ENCODE measurements at regions not wholly inside any gene's neighbourhood (a gene's known extent, or its start where the extent isn't known, plus 50 kb on each side); places are given as distances from the start of the nearest gene placed in this dataset.

DNA sequence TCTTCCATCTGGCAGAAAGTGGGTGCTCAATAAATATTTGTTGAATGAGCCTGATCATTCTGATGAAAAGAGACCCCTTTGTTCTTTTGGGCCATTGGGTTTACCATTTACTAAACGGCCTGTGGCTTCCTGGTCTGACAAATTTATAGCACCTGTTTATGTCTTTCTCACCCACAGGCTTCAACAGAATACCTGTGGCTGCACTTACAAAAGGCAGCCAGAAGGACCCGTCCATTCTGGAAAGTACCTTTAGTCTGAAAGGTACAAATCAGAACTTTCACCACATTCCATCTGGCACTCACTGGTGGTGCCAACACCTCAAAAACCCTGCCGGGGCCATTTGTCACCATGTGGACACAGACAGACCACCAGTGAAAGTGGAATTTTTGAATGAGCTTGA, 167.5 kb downstream of the ETAA1 start:
- Histone ChIP-seq H3K4me1 (no peaks in the 10 kb centered on the region), H3K36me3 (no peaks in the 10 kb centered on the region), H3K27me3 (no peaks in the 10 kb centered on the region), H3K27ac (no peak overlapping the region), H3K9me3 (no peaks in the 10 kb centered on the region), H3K4me3 (no peak overlapping the region)
- DNase-seq: no peak
- TF ChIP-seq, protein P1, sequence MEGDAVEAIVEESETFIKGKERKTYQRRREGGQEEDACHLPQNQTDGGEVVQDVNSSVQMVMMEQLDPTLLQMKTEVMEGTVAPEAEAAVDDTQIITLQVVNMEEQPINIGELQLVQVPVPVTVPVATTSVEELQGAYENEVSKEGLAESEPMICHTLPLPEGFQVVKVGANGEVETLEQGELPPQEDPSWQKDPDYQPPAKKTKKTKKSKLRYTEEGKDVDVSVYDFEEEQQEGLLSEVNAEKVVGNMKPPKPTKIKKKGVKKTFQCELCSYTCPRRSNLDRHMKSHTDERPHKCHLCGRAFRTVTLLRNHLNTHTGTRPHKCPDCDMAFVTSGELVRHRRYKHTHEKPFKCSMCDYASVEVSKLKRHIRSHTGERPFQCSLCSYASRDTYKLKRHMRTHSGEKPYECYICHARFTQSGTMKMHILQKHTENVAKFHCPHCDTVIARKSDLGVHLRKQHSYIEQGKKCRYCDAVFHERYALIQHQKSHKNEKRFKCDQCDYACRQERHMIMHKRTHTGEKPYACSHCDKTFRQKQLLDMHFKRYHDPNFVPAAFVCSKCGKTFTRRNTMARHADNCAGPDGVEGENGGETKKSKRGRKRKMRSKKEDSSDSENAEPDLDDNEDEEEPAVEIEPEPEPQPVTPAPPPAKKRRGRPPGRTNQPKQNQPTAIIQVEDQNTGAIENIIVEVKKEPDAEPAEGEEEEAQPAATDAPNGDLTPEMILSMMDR (IDR thresholded peaks at IDR 0.05): no peak
- no peak for TF ChIP-seq POLR2A (IDR thresholded peaks at IDR 0.05)

DNA sequence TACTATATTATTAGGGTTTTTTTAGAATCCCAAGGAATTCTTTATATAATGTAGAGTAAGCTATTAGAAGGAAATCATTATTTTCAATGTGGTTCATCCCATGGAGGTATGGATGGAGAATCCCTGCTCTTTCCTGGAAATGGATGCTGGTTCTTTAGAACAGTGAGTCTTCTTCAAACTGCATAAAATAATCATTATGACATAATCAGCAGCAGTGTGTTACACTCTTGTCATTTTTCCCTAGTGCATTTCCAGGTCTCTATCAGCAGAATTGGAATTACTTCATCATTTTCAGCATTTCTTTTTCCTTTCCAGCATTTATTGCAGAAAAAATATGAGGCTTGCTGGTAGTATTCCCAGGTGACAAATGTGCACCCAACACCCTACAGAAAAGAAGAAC, 168.1 kb downstream of the ETAA1 start:
- no peak overlapping the region for H3K27ac ChIP-seq

DNA sequence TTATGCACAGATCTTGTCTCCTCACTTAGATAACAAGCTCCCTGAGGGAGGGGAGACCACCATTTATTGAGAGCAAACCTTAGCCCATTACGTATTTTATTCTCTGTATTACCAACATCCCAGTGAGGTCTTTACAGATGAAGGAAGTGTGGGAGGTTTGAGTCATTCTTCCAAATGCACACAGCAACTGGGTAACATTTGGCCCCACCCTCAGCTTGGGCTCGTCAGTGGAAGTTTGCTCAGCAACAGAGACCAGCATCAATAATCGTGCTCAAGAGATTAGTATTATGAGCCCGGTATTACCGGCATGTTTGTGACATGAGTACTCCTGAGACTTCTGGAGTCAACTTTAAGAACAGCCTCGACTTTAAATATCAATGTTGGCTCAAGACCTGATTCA, 168.6 kb downstream of the ETAA1 start:
- TF ChIP-seq, protein P1 (IDR thresholded peaks at IDR 0.05): no peak
- no peak for TF ChIP-seq POLR2A (IDR thresholded peaks at IDR 0.05)
- Histone ChIP-seq H3K36me3 (no peaks in the 10 kb centered on the region), H3K4me1 (no peaks in the 10 kb centered on the region), H3K4me3 (no peak overlapping the region), H3K27ac (no peak overlapping the region), H3K9me3 (no peaks in the 10 kb centered on the region), H3K27me3 (no peaks in the 10 kb centered on the region)
- DNase-seq: no peak

More for the DNA sequence above, 168.1 kb downstream of the ETAA1 start:
- H3K36me3 ChIP-seq: no peaks in the 10 kb centered on the region
- no peaks in the 10 kb centered on the region for H3K27me3 ChIP-seq
- no peak for DNase-seq
- no peak overlapping the region for H3K4me3 ChIP-seq
- TF ChIP-seq POLR2A (IDR thresholded peaks at IDR 0.05): no peak
- TF ChIP-seq, protein P1 (IDR thresholded peaks at IDR 0.05): no peak
- no peaks in the 10 kb centered on the region for H3K9me3 ChIP-seq
- no peaks in the 10 kb centered on the region for H3K4me1 ChIP-seq

DNA sequence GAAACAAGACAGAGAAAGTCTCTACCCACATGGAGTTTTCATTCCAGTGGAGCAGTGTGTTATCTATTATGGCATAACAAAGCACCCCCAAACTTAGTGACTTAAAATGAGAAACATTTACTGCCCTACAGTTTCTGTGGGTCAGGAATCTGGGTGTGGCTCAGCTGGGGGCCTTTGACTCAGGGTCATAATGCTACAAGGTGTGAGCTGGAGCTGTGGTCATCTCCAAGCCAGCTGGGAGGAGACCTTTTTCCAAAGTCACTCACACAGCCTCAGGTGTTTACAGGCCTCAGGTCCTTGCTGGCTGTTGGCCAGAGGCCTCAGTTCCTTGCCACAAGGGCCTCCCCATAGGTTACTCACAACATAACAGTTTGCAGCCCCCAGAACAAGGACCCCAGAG, 169.2 kb downstream of the ETAA1 start:
- Histone ChIP-seq H3K27me3 (no peaks in the 10 kb centered on the region), H3K9me3 (no peaks in the 10 kb centered on the region), H3K4me3 (no peak overlapping the region), H3K4me1 (no peaks in the 10 kb centered on the region), H3K27ac (no peak overlapping the region), H3K36me3 (no peaks in the 10 kb centered on the region)
- TF ChIP-seq, protein P1 (IDR thresholded peaks at IDR 0.05): no peak
- no peak for TF ChIP-seq POLR2A (IDR thresholded peaks at IDR 0.05)
- no peak for DNase-seq

DNA sequence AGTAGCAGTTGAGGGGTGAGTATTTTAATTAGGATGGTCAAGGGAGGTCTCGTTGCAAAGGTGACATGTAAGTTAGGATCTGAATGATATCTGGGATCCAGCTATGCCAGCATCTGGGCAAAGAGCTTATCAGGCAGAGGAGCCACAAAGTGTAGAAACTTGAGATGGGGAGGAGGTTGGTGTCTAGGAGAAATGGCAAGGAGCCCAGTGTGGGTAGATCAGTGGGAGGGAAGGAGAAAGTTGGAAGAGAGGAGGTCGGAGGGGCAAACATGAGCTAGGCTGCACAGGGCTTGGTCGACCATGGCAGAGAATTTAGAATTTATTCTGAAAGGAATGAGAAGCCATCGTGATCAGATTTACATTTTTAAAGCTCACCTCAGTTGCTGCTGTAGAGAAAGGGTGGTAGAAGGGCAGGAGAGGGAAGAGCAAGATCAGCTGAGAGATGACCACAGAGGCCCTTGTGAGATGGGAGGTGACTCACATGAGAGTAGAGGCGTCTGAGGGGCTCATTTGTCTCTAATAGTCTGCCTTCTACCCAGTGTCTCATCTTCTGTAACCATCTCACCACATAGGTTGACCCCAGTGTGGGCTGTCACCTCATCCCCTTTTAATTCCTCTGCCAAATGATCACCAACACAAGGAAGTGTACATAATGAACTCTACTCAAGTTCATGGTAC, 170.0 kb downstream of the ETAA1 start:
- no peaks in the 10 kb centered on the region for H3K4me1 ChIP-seq
- no peak for TF ChIP-seq POLR2A (IDR thresholded peaks at IDR 0.05)
- TF ChIP-seq, protein P1 (IDR thresholded peaks at IDR 0.05): no peak
- no peaks in the 10 kb centered on the region for H3K36me3 ChIP-seq
- no peaks in the 10 kb centered on the region for H3K9me3 ChIP-seq
- H3K4me3 ChIP-seq: no peak overlapping the region
- no peak overlapping the region for H3K27ac ChIP-seq
- no peak for DNase-seq
- no peaks in the 10 kb centered on the region for H3K27me3 ChIP-seq

DNA sequence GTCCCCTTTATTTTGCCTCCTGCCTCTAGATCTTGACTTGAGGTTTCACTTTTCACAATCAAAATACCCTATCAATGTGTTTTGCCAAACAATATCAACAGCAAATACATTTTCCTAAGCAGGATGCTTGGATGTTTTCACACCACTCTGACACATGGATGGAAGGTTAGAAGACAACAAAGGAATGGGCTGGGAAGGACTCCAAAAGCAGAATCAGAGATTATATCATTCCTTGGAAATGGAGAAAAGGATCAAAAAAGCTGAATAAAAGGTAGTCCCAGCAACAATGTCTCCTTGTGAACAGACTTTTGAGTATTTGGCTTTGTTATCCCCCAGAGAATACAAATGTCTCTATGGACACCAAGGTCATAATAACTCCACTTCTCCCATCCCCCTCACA, 170.8 kb downstream of the ETAA1 start:
- Histone ChIP-seq H3K36me3 (no peaks in the 10 kb centered on the region), H3K9me3 (no peaks in the 10 kb centered on the region), H3K27me3 (no peaks in the 10 kb centered on the region), H3K4me3 (no peak overlapping the region), H3K4me1 (no peaks in the 10 kb centered on the region), H3K27ac (no peak overlapping the region)
- DNase-seq: no peak
- TF ChIP-seq POLR2A (IDR thresholded peaks at IDR 0.05): no peak
- TF ChIP-seq, protein P1 (IDR thresholded peaks at IDR 0.05): no peak
